Trophoblast cell (in vitro differentiated cells and primary cell): ENCODE measurements at regions not wholly inside any gene's neighbourhood (a gene's known extent, or its start where the extent isn't known, plus 50 kb on each side); places are given as distances from the start of the nearest gene placed in this dataset.

Source experiments
- DNase-seq, 2 donors: peaks; one replicate each; pipeline ENCODE4 v3.0.0-alpha.2; 2016
- H2AFZ ChIP-seq: 2 replicates; pipeline ENCODE4 v1.6.1; 2013; ENCODE audit warnings: low read length, moderate library complexity, mild to moderate bottlenecking; ENCODE audit not compliant: insufficient read depth, poor library complexity
- H2AK5ac ChIP-seq: 2 replicates; pipeline ENCODE4 v1.6.1; 2013; ENCODE audit warnings: mild to moderate bottlenecking, low read length
- H2BK120ac ChIP-seq: 2 replicates; pipeline ENCODE4 v1.6.1; 2013; ENCODE audit warnings: low read length, mild to moderate bottlenecking, moderate library complexity; ENCODE audit not compliant: insufficient read depth, poor library complexity
- H2BK12ac ChIP-seq: 2 replicates; pipeline ENCODE4 v1.6.1; 2013; ENCODE audit warnings: mild to moderate bottlenecking, low read length, moderate library complexity
- H2BK5ac ChIP-seq: 2 replicates; pipeline ENCODE4 v1.6.1; 2013; ENCODE audit warnings: low read length, low read depth, moderate library complexity, mild to moderate bottlenecking; ENCODE audit not compliant: poor library complexity
- H3K14ac ChIP-seq: 2 replicates; pipeline ENCODE4 v1.6.1; 2013; ENCODE audit warnings: mild to moderate bottlenecking, low read length
- H3K18ac ChIP-seq: 2 replicates; pipeline ENCODE4 v1.6.1; 2013; ENCODE audit warnings: mild to moderate bottlenecking, low read length
- H3K23ac ChIP-seq: 2 replicates; pipeline ENCODE4 v1.6.1; 2013; ENCODE audit warnings: low read length
- H3K27ac ChIP-seq: 2 replicates; pipeline ENCODE4 v1.5.1; 2013; ENCODE audit warnings: low read depth, mild to moderate bottlenecking, inconsistent platforms, low read length, moderate library complexity
- H3K27me3 ChIP-seq: 2 replicates; pipeline ENCODE4 v1.6.1; 2013; ENCODE audit warnings: inconsistent platforms, mild to moderate bottlenecking, low read length, moderate library complexity; ENCODE audit not compliant: insufficient read depth
- H3K36me3 ChIP-seq, 2 experiments: 1 replicate in 1 of 2; 2 replicates in 1 of 2; pipeline ENCODE4 v1.6.1; 2013; ENCODE audit warnings: low read length in 2 of 2, mild to moderate bottlenecking in 2 of 2, moderate library complexity in 1 of 2; ENCODE audit not compliant: insufficient read depth in 2 of 2, control insufficient read depth in 1 of 2
- H3K4ac ChIP-seq: 2 replicates; pipeline ENCODE4 v1.6.1; 2013; ENCODE audit warnings: low read depth, mild to moderate bottlenecking, low read length, moderate library complexity
- H3K4me1 ChIP-seq, 2 experiments: 1 replicate in 1 of 2; 2 replicates in 1 of 2; pipeline ENCODE4 v1.6.1; 2013; ENCODE audit warnings: low read length in 2 of 2, mild to moderate bottlenecking in 2 of 2, moderate library complexity in 1 of 2; ENCODE audit not compliant: insufficient read depth in 2 of 2, control insufficient read depth in 1 of 2
- H3K4me2 ChIP-seq: 2 replicates; pipeline ENCODE4 v1.6.1; 2013; ENCODE audit warnings: inconsistent platforms, mild to moderate bottlenecking, low read length, moderate library complexity
- H3K4me3 ChIP-seq: 2 replicates; pipeline ENCODE4 v1.5.1; 2013; ENCODE audit warnings: mild to moderate bottlenecking, low read depth, low read length, inconsistent platforms
- H3K79me1 ChIP-seq: one replicate; pipeline ENCODE4 v1.6.1; 2013; ENCODE audit warnings: low read length
- H3K79me2 ChIP-seq: 2 replicates; pipeline ENCODE4 v1.6.1; 2013; ENCODE audit warnings: low read length, mild to moderate bottlenecking; ENCODE audit not compliant: control insufficient read depth, insufficient read depth, poor library complexity
- H3K9ac ChIP-seq: 2 replicates; pipeline ENCODE4 v1.6.1; 2013; ENCODE audit warnings: mild to moderate bottlenecking, low read length
- H3K9me3 ChIP-seq: 2 replicates; pipeline ENCODE4 v1.6.1; 2013; ENCODE audit warnings: low read depth, mild to moderate bottlenecking, control low read depth, inconsistent platforms, low read length; ENCODE audit not compliant: insufficient read depth
- H4K12ac ChIP-seq: 2 replicates; pipeline ENCODE4 v1.6.1; 2013; ENCODE audit warnings: low read depth, mild to moderate bottlenecking, low read length, moderate library complexity
- H4K8ac ChIP-seq: 2 replicates; pipeline ENCODE4 v1.6.1; 2013; ENCODE audit warnings: low read depth, mild to moderate bottlenecking, low read length, moderate library complexity
- H4K91ac ChIP-seq: one replicate; pipeline ENCODE4 v1.6.1; 2013; ENCODE audit warnings: low read depth, mild to moderate bottlenecking, low read length, moderate library complexity
- WGBS: extraction: QIAGEN DNeasy Blood & Tissue Kit; methylation state at CpG from one replicate; pipeline ENCODE4 v1.1.7; 2013; ENCODE audit warnings: missing lambda C conversion rate; ENCODE audit not compliant: insufficient read length, insufficient coverage; ENCODE audit errors: extremely low coverage; 5-methylcytosine and 5-hydroxymethylcytosine counted together

GRCh38 chr6:145532361-145532760 is 203.0 kb downstream of the EPM2A start:
- WGBS: no CpG with 5 or more reads among the region's 4 CpGs
- Histone ChIP-seq H3K36me3 (no peaks in the 10 kb centered on the region), H3K4ac (no peak overlapping the region), H2AFZ (no peak overlapping the region), H4K8ac (no peak overlapping the region), H3K79me1 (no peaks in the 10 kb centered on the region), H3K9ac (no peak overlapping the region), H3K4me2 (no peak overlapping the region), H3K79me2 (no peaks in the 10 kb centered on the region), H3K27ac (no peak overlapping the region), H2AK5ac (no peak overlapping the region), H2BK5ac (no peak overlapping the region), H3K18ac (no peak overlapping the region), H4K12ac (no peak overlapping the region), H3K4me3 (no peak overlapping the region), H3K9me3 (no peaks in the 10 kb centered on the region), H2BK120ac (no peak overlapping the region), H3K23ac (no peak overlapping the region), H3K27me3 (no peaks in the 10 kb centered on the region), H2BK12ac (no peak overlapping the region), H3K14ac (no peak overlapping the region), H3K4me1 (no peaks in the 10 kb centered on the region), H4K91ac (no peak overlapping the region)
- no peak for DNase-seq

- Histone ChIP-seq H3K4ac (no peak overlapping the region), H3K23ac (no peak overlapping the region), H3K79me1 (no peaks in the 10 kb centered on the region)
Observed at GRCh38 chr6:145534989-145535388, 200.3 kb downstream of the EPM2A start.

GRCh38 chr6:145538989-145539388 is 196.3 kb downstream of the EPM2A start:
- no peak overlapping the region for H3K9ac ChIP-seq
- H2BK5ac ChIP-seq: no peak overlapping the region
- no peak overlapping the region for H3K4me2 ChIP-seq
- peaks cover 2% of the 10 kb centered on the region in 2 experiments for H3K4me1 ChIP-seq
- H2AFZ ChIP-seq: no peak overlapping the region
- H4K91ac ChIP-seq: no peak overlapping the region
- H3K79me2 ChIP-seq: no peaks in the 10 kb centered on the region
- H3K27ac ChIP-seq: no peak overlapping the region
- no CpG with 5 or more reads among the region's 1 CpG for WGBS
- no peak for DNase-seq
- H3K9me3 ChIP-seq: no peaks in the 10 kb centered on the region
- no peak overlapping the region for H3K23ac ChIP-seq
- H4K8ac ChIP-seq: no peak overlapping the region
- no peak overlapping the region for H2BK120ac ChIP-seq
- H3K18ac ChIP-seq: no peak overlapping the region
- H2BK12ac ChIP-seq: no peak overlapping the region
- H3K4me3 ChIP-seq: no peak overlapping the region
- no peak overlapping the region for H3K14ac ChIP-seq
- H3K36me3 ChIP-seq: no peaks in the 10 kb centered on the region
- H3K27me3 ChIP-seq: no peaks in the 10 kb centered on the region
- H2AK5ac ChIP-seq: no peak overlapping the region
- H3K4ac ChIP-seq: no peak overlapping the region
- no peak overlapping the region for H4K12ac ChIP-seq
- no peaks in the 10 kb centered on the region for H3K79me1 ChIP-seq

More at GRCh38 chr6:145534989-145535388, 200.3 kb downstream of the EPM2A start:
- no peak overlapping the region for H3K18ac ChIP-seq
- no peak overlapping the region for H3K14ac ChIP-seq
- H2BK12ac ChIP-seq: no peak overlapping the region
- no peaks in the 10 kb centered on the region for H3K79me2 ChIP-seq
- H3K27ac ChIP-seq: no peak overlapping the region
- no peak overlapping the region for H2BK120ac ChIP-seq
- no peak overlapping the region for H2AFZ ChIP-seq
- DNase-seq: no peak
- H2AK5ac ChIP-seq: no peak overlapping the region
- no peaks in the 10 kb centered on the region for H3K9me3 ChIP-seq
- H3K36me3 ChIP-seq: no peaks in the 10 kb centered on the region
- H3K9ac ChIP-seq: no peak overlapping the region
- H3K27me3 ChIP-seq: no peaks in the 10 kb centered on the region
- H3K4me1 ChIP-seq: peaks cover 1% of the 10 kb centered on the region in 2 experiments
- H4K91ac ChIP-seq: no peak overlapping the region
- no peak overlapping the region for H3K4me2 ChIP-seq
- no CpG with 5 or more reads among the region's 4 CpGs for WGBS
- no peak overlapping the region for H3K4me3 ChIP-seq
- no peak overlapping the region for H4K8ac ChIP-seq
- H4K12ac ChIP-seq: no peak overlapping the region
- H2BK5ac ChIP-seq: no peak overlapping the region

GRCh38 chr6:145539831-145540230 is 195.5 kb downstream of the EPM2A start:
- Histone ChIP-seq H3K9ac (no peak overlapping the region), H2BK5ac (no peak overlapping the region), H3K36me3 (no peaks in the 10 kb centered on the region), H3K79me1 (no peaks in the 10 kb centered on the region), H3K9me3 (no peaks in the 10 kb centered on the region), H3K27ac (no peak overlapping the region), H2BK12ac (no peak overlapping the region), H4K8ac (no peak overlapping the region), H3K4me2 (no peak overlapping the region), H3K14ac (no peak overlapping the region), H3K4me1 (peaks cover 2% of the 10 kb centered on the region in 2 experiments), H2AFZ (no peak overlapping the region), H3K27me3 (no peaks in the 10 kb centered on the region), H4K12ac (no peak overlapping the region), H2AK5ac (no peak overlapping the region), H3K4me3 (no peak overlapping the region), H3K23ac (no peak overlapping the region), H3K4ac (no peak overlapping the region), H4K91ac (no peak overlapping the region), H3K18ac (no peak overlapping the region), H2BK120ac (no peak overlapping the region), H3K79me2 (no peaks in the 10 kb centered on the region)
- no CpG with 5 or more reads among the region's 3 CpGs for WGBS
- DNase-seq: peak in 1 of 2 donors; percentile 28
